Keratinocyte (primary cell): ENCODE measurements at regions not wholly inside any gene's neighbourhood (a gene's known extent, or its start where the extent isn't known, plus 50 kb on each side); places are given as distances from the start of the nearest gene placed in this dataset.

ENCODE experiments used
- EZH2 ChIP-seq: IDR thresholded peaks from one replicate; pipeline ENCODE4 v1.6.1; 2012; ENCODE audit warnings: inconsistent platforms, mild to moderate bottlenecking, low read length, moderate library complexity
- TF ChIP-seq, protein P1 (sequence below), 3 experiments: IDR thresholded peaks in 1 of 3; conservative IDR thresholded peaks in 1 of 3; optimal IDR thresholded peaks in 1 of 3; 2 replicates in 2 of 3; 3 replicates in 1 of 3; pipeline versions ENCODE3 to v1.5.1; 2011; ENCODE audit warnings: low read length in 3 of 3, mild to moderate bottlenecking in 3 of 3, moderate library complexity in 2 of 3, control low read depth in 1 of 3, inconsistent platforms in 1 of 3; ENCODE audit not compliant: insufficient read depth in 2 of 3; ENCODE audit errors: extremely low read depth in 1 of 3

DNA sequence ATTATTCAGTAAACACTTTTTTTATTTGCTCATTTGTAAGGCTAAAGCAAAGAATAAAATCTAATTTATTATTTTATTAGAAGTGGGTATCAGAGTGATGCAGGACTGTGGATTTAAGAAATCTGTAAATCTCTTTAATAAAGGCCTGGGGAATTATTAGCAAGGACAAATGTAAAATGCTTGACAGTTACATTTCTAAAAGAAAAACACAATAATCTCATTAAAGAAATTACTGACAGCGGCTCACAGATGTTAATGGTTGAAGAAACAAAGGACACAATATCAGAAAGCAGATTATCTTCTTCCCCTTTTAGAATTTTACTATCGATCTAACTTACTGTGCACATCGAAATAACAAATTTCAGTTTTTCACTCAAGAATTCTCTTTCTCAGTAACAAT, 262.1 kb upstream of the MEIS2 start:
- TF ChIP-seq EZH2: no peak
- TF ChIP-seq, protein P1, sequence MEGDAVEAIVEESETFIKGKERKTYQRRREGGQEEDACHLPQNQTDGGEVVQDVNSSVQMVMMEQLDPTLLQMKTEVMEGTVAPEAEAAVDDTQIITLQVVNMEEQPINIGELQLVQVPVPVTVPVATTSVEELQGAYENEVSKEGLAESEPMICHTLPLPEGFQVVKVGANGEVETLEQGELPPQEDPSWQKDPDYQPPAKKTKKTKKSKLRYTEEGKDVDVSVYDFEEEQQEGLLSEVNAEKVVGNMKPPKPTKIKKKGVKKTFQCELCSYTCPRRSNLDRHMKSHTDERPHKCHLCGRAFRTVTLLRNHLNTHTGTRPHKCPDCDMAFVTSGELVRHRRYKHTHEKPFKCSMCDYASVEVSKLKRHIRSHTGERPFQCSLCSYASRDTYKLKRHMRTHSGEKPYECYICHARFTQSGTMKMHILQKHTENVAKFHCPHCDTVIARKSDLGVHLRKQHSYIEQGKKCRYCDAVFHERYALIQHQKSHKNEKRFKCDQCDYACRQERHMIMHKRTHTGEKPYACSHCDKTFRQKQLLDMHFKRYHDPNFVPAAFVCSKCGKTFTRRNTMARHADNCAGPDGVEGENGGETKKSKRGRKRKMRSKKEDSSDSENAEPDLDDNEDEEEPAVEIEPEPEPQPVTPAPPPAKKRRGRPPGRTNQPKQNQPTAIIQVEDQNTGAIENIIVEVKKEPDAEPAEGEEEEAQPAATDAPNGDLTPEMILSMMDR (optimal IDR thresholded peaks at IDR 0.05 in 1 of 3, IDR thresholded peaks at IDR 0.05 in 1 of 3, conservative IDR thresholded peaks at IDR 0.05 in 1 of 3; ENCODE audit: extremely low read depth in 1 of 3, insufficient read depth in 2 of 3, low read length in 3 of 3): no peak
